SK-N-SH treated with all-trans-retinoic acid at 6 μM for 48 hours (cell line): ENCODE measurements at regions not wholly inside any gene's neighbourhood (a gene's known extent, or its start where the extent isn't known, plus 50 kb on each side); places are given as distances from the start of the nearest gene placed in this dataset.
"Not testable (repeated sequence)": the region's sequence is repeated elsewhere in the genome, so short reads cannot be mapped to it uniquely, and the experiment has no call there.

Experiments used
- ATAC-seq: fragments of 200-7000 bp; cut with Tn5 transposase; 3 replicates; pipeline ENCODE4 v1.9.1; 2020; ENCODE audit warnings: mild to moderate bottlenecking, moderate library complexity
- ARNTL ChIP-seq: fragments of 450-650 bp; formaldehyde crosslinking; IDR thresholded peaks from 2 replicates; pipeline ENCODE4 v1.5.0; 2020; ENCODE audit warnings: low read depth, mild to moderate bottlenecking, moderate library complexity, borderline replicate concordance
- BACH2 ChIP-seq: fragments of 250-450 bp; sonication (Bioruptor Pico); IDR thresholded peaks from 2 replicates; pipeline ENCODE4 v1.9.0; 2021; ENCODE audit warnings: mild to moderate bottlenecking, borderline replicate concordance
- CSDC2 ChIP-seq: fragments of 250-450 bp; sonication (Bioruptor Pico); IDR thresholded peaks from 2 replicates; pipeline ENCODE4 v1.5.0; 2020; ENCODE audit warnings: mild to moderate bottlenecking, moderate library complexity
- ISL1 ChIP-seq: fragments of 250-450 bp; sonication (Bioruptor Pico); IDR thresholded peaks from 2 replicates; pipeline ENCODE4 v2.1.2; 2022; ENCODE audit warnings: mild to moderate bottlenecking, moderate library complexity
- OSR1 ChIP-seq: fragments of 250-450 bp; sonication (Bioruptor Pico); IDR thresholded peaks from 2 replicates; pipeline ENCODE4 v1.8.0; 2022; ENCODE audit warnings: moderate library complexity, mild to moderate bottlenecking, inconsistent platforms
- PPARA ChIP-seq: fragments of 250-450 bp; sonication (Bioruptor Pico); IDR thresholded peaks from 2 replicates; pipeline ENCODE4 v1.5.0; 2020; ENCODE audit warnings: mild to moderate bottlenecking, borderline replicate concordance
- RARB ChIP-seq: fragments of 250-450 bp; sonication (Bioruptor Pico); IDR thresholded peaks from 2 replicates; pipeline ENCODE4 v1.8.0; 2021; ENCODE audit warnings: mild to moderate bottlenecking, moderate library complexity
- SNAI2 ChIP-seq: fragments of 250-450 bp; sonication (Bioruptor Pico); IDR thresholded peaks from 2 replicates; pipeline ENCODE4 v1.5.0; 2020; ENCODE audit warnings: mild to moderate bottlenecking, moderate library complexity
- TCF4 ChIP-seq: fragments of 250-450 bp; sonication (Bioruptor Pico); IDR thresholded peaks from 2 replicates; pipeline ENCODE4 v1.8.0; 2021; ENCODE audit warnings: mild to moderate bottlenecking, moderate library complexity, borderline replicate concordance
- TOX ChIP-seq: fragments of 250-450 bp; sonication (Bioruptor Pico); IDR thresholded peaks from 2 replicates; pipeline ENCODE4 v1.8.0; 2021; ENCODE audit warnings: mild to moderate bottlenecking, moderate library complexity, borderline replicate concordance
- ZC3H10 ChIP-seq: fragments of 250-450 bp; sonication (Bioruptor Pico); IDR thresholded peaks from 2 replicates; pipeline ENCODE4 v1.5.1; 2021; ENCODE audit warnings: mild to moderate bottlenecking, moderate library complexity
- ZFP3 ChIP-seq: fragments of 250-450 bp; sonication (Bioruptor Pico); IDR thresholded peaks from 2 replicates; pipeline ENCODE4 v1.5.0; 2020; ENCODE audit warnings: mild to moderate bottlenecking, moderate library complexity
- ZFP30 ChIP-seq: fragments of 450-650 bp; formaldehyde crosslinking; IDR thresholded peaks from 2 replicates; pipeline ENCODE4 v1.5.0; 2022; ENCODE audit warnings: mild to moderate bottlenecking, moderate library complexity
- ZNF565 ChIP-seq: fragments of 450-650 bp; formaldehyde crosslinking; conservative IDR thresholded peaks from 2 replicates; pipeline ENCODE4 v1.5.0; 2020; ENCODE audit warnings: low read depth, mild to moderate bottlenecking, moderate library complexity
- ZNF70 ChIP-seq: fragments of 450-650 bp; formaldehyde crosslinking; IDR thresholded peaks from 2 replicates; pipeline ENCODE4 v1.5.0; 2020; ENCODE audit warnings: mild to moderate bottlenecking, moderate library complexity
- ZNF8 ChIP-seq: fragments of 450-650 bp; formaldehyde crosslinking; IDR thresholded peaks from 2 replicates; pipeline ENCODE4 v1.5.0; 2020; ENCODE audit warnings: mild to moderate bottlenecking, moderate library complexity
- TF ChIP-seq, protein P1 (sequence below): fragments of 250-450 bp; sonication (Bioruptor Pico); IDR thresholded peaks from 2 replicates; pipeline ENCODE4 v1.8.0; 2020; ENCODE audit warnings: mild to moderate bottlenecking, moderate library complexity, borderline replicate concordance
- TF ChIP-seq, protein P2 (sequence below): fragments of 250-450 bp; sonication (Bioruptor Pico); IDR thresholded peaks from 2 replicates; pipeline ENCODE4 v1.5.1; 2021; ENCODE audit warnings: mild to moderate bottlenecking, moderate library complexity
- TF ChIP-seq, protein P3 (sequence below): fragments of 250-450 bp; sonication (Bioruptor Pico); IDR thresholded peaks from 2 replicates; pipeline ENCODE4 v1.5.1; 2020; ENCODE audit warnings: low read depth, mild to moderate bottlenecking, moderate library complexity
- TF ChIP-seq, protein P4 (sequence below): fragments of 250-450 bp; sonication (Bioruptor Pico); IDR thresholded peaks from 2 replicates; pipeline ENCODE4 v1.8.0; 2021; ENCODE audit warnings: low read depth, mild to moderate bottlenecking, moderate library complexity, borderline replicate concordance

GRCh38 chr16:16723819-16724519 is 345.0 kb downstream of the NPIPA7 start:
- not testable (repeated sequence) for ATAC-seq

GRCh38 chr16:16727048-16727447 is 348.1 kb downstream of the NPIPA7 start:
- not testable (repeated sequence) for ATAC-seq

DNA sequence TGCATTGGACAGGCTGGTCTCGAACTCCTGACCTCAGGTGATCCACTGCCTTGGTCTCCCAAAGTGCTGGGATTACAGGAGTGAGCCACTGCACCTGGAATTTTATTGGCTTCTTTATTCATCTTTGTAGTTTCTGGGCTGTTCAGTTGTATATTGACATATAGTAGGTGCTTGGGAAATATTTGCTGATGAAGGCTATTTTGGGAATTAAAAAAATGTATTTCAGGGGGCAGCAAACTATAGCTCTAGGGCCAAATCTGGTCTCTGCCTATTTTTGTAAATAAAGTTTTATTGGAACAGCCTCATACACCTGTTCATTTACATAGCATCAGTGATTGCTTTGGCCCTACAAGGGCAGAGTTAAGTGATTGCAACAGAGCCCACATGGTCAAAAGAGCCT is 363.6 kb downstream of the NPIPA7 start:
- ATAC-seq = not testable (repeated sequence)

DNA sequence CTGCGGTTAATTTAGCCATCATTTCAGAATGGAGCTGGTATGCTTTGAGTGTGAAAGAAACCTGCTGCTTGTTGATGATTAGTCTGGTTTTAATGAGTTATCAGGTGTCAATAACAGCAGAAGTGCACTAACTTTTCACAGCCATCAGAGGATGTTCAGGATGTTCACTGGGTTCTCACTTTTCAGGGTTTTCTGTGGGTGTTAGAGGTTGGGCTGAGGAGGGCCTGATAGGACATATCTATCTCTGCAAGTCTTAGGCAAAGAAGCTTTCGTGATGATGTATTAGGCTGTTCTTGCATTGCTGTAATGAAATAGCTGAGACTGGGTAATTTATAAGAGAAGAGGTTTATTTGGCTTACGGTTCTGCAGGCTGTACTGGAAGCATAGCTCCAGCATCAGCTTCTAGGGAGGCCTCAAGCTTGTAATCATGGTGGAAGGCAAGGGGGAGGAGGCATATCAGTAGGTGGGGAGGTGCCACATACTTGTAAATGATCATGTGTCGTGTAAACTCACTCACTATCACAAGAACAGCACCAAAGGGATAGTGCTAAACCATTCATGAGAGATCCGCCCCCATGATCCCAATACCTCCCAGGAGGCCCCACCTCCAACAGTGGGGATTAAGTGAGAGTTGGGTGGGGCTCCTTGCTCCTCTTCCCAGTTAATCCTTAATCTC is 376.2 kb downstream of the NPIPA7 start:
- not testable (repeated sequence) for ATAC-seq

- ATAC-seq = no peak
- no peak for TF ChIP-seq RARB (CRISPR knock-in tag)
- no peak for TF ChIP-seq ZC3H10 (CRISPR knock-in tag)
- TF ChIP-seq ZFP3 (CRISPR knock-in tag) = no peak
- TF ChIP-seq, protein P1, sequence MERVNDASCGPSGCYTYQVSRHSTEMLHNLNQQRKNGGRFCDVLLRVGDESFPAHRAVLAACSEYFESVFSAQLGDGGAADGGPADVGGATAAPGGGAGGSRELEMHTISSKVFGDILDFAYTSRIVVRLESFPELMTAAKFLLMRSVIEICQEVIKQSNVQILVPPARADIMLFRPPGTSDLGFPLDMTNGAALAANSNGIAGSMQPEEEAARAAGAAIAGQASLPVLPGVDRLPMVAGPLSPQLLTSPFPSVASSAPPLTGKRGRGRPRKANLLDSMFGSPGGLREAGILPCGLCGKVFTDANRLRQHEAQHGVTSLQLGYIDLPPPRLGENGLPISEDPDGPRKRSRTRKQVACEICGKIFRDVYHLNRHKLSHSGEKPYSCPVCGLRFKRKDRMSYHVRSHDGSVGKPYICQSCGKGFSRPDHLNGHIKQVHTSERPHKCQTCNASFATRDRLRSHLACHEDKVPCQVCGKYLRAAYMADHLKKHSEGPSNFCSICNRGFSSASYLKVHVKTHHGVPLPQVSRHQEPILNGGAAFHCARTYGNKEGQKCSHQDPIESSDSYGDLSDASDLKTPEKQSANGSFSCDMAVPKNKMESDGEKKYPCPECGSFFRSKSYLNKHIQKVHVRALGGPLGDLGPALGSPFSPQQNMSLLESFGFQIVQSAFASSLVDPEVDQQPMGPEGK = no peak
- no peak for TF ChIP-seq ARNTL (CRISPR knock-in tag)
- TF ChIP-seq, protein P2, sequence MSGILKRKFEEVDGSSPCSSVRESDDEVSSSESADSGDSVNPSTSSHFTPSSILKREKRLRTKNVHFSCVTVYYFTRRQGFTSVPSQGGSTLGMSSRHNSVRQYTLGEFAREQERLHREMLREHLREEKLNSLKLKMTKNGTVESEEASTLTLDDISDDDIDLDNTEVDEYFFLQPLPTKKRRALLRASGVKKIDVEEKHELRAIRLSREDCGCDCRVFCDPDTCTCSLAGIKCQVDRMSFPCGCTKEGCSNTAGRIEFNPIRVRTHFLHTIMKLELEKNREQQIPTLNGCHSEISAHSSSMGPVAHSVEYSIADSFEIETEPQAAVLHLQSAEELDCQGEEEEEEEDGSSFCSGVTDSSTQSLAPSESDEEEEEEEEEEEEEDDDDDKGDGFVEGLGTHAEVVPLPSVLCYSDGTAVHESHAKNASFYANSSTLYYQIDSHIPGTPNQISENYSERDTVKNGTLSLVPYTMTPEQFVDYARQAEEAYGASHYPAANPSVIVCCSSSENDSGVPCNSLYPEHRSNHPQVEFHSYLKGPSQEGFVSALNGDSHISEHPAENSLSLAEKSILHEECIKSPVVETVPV = no peak
- TF ChIP-seq ZNF565 = no peak
- TF ChIP-seq OSR1 (CRISPR knock-in tag) = no peak
- no peak for TF ChIP-seq TCF4 (CRISPR knock-in tag)
- no peak for TF ChIP-seq ZNF8 (CRISPR knock-in tag)
- TF ChIP-seq BACH2 (CRISPR knock-in tag) = no peak
- no peak for TF ChIP-seq ZFP30 (CRISPR knock-in tag)
- TF ChIP-seq, protein P3, sequence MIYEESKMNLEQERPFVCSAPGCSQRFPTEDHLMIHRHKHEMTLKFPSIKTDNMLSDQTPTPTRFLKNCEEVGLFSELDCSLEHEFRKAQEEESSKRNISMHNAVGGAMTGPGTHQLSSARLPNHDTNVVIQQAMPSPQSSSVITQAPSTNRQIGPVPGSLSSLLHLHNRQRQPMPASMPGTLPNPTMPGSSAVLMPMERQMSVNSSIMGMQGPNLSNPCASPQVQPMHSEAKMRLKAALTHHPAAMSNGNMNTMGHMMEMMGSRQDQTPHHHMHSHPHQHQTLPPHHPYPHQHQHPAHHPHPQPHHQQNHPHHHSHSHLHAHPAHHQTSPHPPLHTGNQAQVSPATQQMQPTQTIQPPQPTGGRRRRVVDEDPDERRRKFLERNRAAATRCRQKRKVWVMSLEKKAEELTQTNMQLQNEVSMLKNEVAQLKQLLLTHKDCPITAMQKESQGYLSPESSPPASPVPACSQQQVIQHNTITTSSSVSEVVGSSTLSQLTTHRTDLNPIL = no peak
- TF ChIP-seq ISL1 (CRISPR knock-in tag) = no peak
- TF ChIP-seq, protein P4, sequence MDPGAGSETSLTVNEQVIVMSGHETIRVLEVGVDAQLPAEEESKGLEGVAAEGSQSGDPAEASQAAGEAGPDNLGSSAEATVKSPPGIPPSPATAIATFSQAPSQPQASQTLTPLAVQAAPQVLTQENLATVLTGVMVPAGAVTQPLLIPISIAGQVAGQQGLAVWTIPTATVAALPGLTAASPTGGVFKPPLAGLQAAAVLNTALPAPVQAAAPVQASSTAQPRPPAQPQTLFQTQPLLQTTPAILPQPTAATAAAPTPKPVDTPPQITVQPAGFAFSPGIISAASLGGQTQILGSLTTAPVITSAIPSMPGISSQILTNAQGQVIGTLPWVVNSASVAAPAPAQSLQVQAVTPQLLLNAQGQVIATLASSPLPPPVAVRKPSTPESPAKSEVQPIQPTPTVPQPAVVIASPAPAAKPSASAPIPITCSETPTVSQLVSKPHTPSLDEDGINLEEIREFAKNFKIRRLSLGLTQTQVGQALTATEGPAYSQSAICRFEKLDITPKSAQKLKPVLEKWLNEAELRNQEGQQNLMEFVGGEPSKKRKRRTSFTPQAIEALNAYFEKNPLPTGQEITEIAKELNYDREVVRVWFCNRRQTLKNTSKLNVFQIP (CRISPR knock-in tag) = no peak
- TF ChIP-seq ZNF70 = no peak
- no peak for TF ChIP-seq PPARA (CRISPR knock-in tag)
- TF ChIP-seq SNAI2 (CRISPR knock-in tag) = no peak
- TF ChIP-seq TOX = no peak
- TF ChIP-seq CSDC2 (CRISPR knock-in tag) = no peak
- TF ChIP-seq, all 23 proteins: peak for 0
Measured at GRCh38 chr16:16763449-16763848, 384.5 kb downstream of the NPIPA7 start.

DNA sequence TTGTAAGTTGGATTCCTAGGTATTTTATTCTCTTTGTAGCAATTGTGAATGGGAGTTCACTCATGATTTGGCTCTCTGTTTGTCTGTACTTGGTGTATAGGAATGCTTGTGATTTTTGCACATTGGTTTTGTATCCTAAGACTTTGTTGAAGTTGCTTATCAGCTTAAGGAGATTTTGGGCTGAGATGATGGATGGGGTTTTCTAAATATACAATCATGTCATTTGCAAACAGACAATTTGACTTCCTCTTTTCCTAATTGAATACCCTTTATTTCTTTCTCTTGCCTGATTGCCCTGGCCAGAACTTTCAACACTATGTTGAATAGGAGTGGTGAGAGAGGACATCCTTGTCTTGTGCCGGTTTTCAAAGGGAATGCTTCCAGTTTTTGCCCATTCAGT is 391.8 kb downstream of the NPIPA7 start:
- ATAC-seq = not testable (repeated sequence)
